ENCODE measurements at regions not wholly inside any gene's neighbourhood (a gene's known extent, or its start where the extent isn't known, plus 50 kb on each side); places are given as distances from the start of the nearest gene placed in this dataset.

GRCh38 chr2:14952400-14952963 lies 320.0 kb downstream of the LRATD1 start:
- TF ChIP-seq SP1 (IDR thresholded peaks at IDR 0.05; ENCODE audit: low read depth): no peak
- no peak for TF ChIP-seq CTCF (IDR thresholded peaks at IDR 0.05 in 2 of 3, conservative IDR thresholded peaks at IDR 0.05 in 1 of 3; ENCODE audit: borderline replicate concordance in 1 of 3, insufficient read depth in 1 of 3, low read depth in 2 of 3, low read length in 2 of 3)
- no peak for TF ChIP-seq ZBTB33 (IDR thresholded peaks at IDR 0.05; ENCODE audit: extremely low read depth, insufficient replicate concordance, low read length)
- TF ChIP-seq POLR2A (IDR thresholded peaks at IDR 0.05; ENCODE audit: borderline replicate concordance, extremely low read depth, insufficient read depth, insufficient read length): no peak
- TF ChIP-seq POLR2AphosphoS5 (IDR thresholded peaks at IDR 0.05; ENCODE audit: low read depth, low read length): no peak
- no peak for TF ChIP-seq JUND (IDR thresholded peaks at IDR 0.05)
- TF ChIP-seq EZH2phosphoT487 (IDR thresholded peaks at IDR 0.05; ENCODE audit: borderline replicate concordance): no peak
- TF ChIP-seq MAX (IDR thresholded peaks at IDR 0.05): no peak
- TF ChIP-seq REST (IDR thresholded peaks at IDR 0.05; ENCODE audit: low read depth): no peak
- TF ChIP-seq TCF7L2 (IDR thresholded peaks at IDR 0.05; ENCODE audit: borderline replicate concordance, extremely low read depth, insufficient read depth, insufficient read length): no peak
- TF ChIP-seq ZFX (IDR thresholded peaks at IDR 0.05): no peak
